LNCaP clone FGC (cell line): ENCODE measurements at regions not wholly inside any gene's neighbourhood (a gene's known extent, or its start where the extent isn't known, plus 50 kb on each side); places are given as distances from the start of the nearest gene placed in this dataset.

Source experiments
- DNase-seq: peaks from one replicate; pipeline ENCODE4 v3.0.0-alpha.2; 2011; ENCODE audit warnings: low read depth
- H3K4me3 ChIP-seq: 2 replicates; pipeline ENCODE4 v1.5.1; 2011; ENCODE audit warnings: mild to moderate bottlenecking, low read depth, low read length, control low read depth
- TF ChIP-seq, protein P1 (sequence below): IDR thresholded peaks from 2 replicates; pipeline ENCODE4 v1.5.1; 2012; ENCODE audit warnings: mild to moderate bottlenecking; ENCODE audit not compliant: control insufficient read depth, insufficient read depth; ENCODE audit errors: extremely low read depth

GRCh38 chr18:22499421-22499820 is 81.7 kb upstream of the CTAGE1 start:
- TF ChIP-seq, protein P1, sequence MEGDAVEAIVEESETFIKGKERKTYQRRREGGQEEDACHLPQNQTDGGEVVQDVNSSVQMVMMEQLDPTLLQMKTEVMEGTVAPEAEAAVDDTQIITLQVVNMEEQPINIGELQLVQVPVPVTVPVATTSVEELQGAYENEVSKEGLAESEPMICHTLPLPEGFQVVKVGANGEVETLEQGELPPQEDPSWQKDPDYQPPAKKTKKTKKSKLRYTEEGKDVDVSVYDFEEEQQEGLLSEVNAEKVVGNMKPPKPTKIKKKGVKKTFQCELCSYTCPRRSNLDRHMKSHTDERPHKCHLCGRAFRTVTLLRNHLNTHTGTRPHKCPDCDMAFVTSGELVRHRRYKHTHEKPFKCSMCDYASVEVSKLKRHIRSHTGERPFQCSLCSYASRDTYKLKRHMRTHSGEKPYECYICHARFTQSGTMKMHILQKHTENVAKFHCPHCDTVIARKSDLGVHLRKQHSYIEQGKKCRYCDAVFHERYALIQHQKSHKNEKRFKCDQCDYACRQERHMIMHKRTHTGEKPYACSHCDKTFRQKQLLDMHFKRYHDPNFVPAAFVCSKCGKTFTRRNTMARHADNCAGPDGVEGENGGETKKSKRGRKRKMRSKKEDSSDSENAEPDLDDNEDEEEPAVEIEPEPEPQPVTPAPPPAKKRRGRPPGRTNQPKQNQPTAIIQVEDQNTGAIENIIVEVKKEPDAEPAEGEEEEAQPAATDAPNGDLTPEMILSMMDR = no peak
- no peak overlapping the region for H3K4me3 ChIP-seq
- peak; percentile 94 for DNase-seq

DNA sequence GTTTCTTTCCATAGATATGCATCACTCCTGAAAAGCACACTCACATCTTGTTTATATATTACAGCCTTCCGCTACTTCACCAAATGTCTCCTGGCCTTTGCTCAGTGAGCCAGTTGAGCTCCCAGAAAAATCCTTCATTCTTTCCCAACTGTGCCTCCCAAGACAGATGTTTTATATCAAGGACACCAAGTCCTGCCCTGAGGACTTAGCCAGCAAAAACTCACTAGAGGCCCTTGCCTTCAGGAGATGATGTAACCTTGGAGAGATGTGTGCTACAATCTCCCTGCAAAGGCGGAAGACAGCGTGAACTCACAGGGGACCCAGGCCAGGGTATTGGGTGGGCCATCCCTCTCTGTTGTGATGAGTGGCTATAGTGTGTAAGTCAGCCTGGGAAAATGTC is 86.1 kb upstream of the CTAGE1 start:
- H3K4me3 ChIP-seq = no peak overlapping the region
- TF ChIP-seq, protein P1 = no peak
- no peak for DNase-seq

DNA sequence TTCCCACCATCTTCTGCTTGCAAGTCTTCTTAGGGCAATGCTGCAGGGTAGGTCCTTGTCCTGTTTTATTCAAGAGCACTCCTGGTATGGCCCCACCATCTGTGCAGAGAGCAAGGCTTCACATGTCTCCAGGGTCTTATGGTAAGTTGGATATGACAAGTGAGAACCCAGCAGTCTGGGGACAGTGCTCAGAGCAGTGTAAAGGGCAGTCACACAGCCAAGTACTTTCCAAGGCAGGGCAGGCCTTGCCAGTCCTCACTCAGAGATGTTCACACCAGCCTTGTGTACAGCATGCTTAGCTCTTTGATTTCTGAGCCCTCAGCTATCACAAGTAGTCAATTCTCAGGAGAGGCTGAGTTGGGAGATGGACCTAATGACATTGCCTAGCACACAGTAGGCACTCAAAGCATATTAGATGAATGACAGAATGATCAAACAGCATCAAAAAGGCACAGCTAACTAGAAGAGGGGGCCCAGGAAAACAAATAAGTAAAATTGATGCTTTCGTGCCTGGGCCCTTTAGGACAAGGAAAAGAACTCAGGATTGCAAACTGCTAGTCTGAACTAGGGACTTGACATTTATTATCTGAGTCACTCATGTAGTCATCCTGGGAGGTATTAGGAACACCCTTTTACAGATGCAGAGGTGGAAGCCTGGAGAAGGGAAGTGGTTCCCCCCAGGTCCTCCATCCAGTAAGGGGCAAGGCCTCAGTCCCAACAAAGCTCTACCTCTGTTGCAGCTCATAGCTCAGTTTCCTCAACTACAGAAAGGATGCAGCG is 86.7 kb upstream of the CTAGE1 start:
- TF ChIP-seq, protein P1 = no peak
- no peak for DNase-seq
- H3K4me3 ChIP-seq = no peak overlapping the region

GRCh38 chr18:22505141-22505591 is 87.5 kb upstream of the CTAGE1 start:
- DNase-seq = no peak
- TF ChIP-seq, protein P1 = no peak
- H3K4me3 ChIP-seq = no peak overlapping the region

DNA sequence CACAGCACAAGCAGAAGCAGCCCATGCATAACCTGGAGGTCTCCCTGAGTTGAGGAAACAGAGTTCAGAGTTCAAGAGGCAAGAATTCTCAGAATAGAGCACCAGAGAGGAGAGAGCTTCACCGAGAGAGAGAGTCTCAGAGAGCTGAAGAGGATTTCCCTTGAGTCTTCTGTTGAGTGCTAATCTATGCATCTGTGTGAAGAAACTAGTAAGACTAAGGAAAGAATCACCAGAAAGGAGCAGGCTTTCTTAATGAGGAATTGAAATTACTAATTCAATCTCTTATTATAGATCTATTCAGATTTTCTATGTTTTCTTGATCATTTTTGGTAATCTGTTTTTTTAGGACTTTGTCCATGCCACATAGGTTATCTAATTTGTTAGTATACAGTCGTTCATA is 89.3 kb upstream of the CTAGE1 start:
- H3K4me3 ChIP-seq = no peak overlapping the region
- TF ChIP-seq, protein P1 = no peak
- no peak for DNase-seq

DNA sequence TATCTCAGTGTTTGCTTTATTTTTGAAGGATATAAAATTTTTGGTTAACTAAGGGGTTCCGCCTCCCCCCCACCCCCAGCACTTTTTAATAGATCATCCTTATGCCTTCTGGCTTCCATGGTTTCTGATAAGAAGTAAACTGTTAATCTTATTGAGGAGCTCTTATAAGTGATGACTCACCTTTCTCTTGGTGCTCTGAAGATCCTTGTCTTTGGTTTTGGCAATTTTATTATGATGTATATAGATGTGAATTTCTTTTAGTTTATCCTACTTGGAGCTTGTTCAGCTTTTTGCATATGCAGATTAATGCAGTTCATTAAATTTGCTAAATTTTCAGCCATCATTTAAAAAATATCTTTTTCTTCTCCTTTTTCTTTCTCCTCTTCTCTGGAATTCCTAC is 91.7 kb upstream of the CTAGE1 start:
- TF ChIP-seq, protein P1 = no peak
- H3K4me3 ChIP-seq = no peak overlapping the region
- DNase-seq = no peak

DNA sequence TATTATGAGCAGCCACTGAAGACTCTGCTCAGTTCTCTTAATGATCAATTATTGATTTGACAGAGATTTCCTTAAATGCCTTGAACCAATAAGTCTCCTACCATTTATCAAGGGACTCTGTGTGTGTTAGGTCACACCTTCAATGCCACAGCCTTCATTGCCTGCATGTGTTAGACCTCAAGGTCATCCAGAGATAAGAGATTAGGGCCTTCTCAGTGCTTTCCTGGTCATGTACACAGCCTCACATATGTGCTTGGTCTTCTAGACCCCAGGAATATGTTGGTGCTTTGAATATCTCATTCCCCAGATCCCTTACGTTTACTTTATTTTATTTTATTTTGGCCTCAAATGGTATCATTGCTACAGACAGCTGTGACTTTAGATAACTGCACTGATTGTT is 93.0 kb upstream of the CTAGE1 start:
- TF ChIP-seq, protein P1 = no peak
- H3K4me3 ChIP-seq = no peak overlapping the region
- DNase-seq = no peak
